ENCODE measurements at regions not wholly inside any gene's neighbourhood (a gene's known extent, or its start where the extent isn't known, plus 50 kb on each side); places are given as distances from the start of the nearest gene placed in this dataset.
A peak's percentile ranks its signal among the peaks of the same experiment; 100 is the strongest.

DNA sequence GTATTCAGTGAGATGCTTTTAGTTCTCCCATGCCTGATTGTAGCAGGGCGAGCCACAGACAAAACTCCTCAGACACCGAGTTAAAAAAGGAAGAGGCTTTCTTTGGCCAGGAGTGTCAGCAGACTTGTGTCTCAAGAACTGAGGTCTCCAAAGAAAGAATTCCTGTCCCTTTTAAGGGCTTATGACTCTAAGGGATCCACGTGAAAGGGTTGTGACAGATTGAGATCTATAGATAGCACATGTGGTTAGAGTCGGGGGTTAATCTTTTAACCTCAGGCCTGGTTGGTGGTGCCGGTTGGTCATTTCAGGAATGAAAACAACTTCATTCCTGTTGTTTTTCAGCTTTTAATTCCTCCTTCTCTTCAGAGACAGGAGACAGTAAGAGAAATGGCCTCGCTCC, 168.8 kb upstream of the GRIK2 start:
- no peak overlapping the region for H3K4me3 ChIP-seq (ENCODE audit: low read depth, low read length)
- no peak for TF ChIP-seq MYC (IDR thresholded peaks at IDR 0.05; ENCODE audit: low read depth, low read length)
- TF ChIP-seq, protein P1, sequence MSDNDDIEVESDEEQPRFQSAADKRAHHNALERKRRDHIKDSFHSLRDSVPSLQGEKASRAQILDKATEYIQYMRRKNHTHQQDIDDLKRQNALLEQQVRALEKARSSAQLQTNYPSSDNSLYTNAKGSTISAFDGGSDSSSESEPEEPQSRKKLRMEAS (IDR thresholded peaks at IDR 0.05; ENCODE audit: low read depth, low read length), result no peak
- TF ChIP-seq, protein P2, sequence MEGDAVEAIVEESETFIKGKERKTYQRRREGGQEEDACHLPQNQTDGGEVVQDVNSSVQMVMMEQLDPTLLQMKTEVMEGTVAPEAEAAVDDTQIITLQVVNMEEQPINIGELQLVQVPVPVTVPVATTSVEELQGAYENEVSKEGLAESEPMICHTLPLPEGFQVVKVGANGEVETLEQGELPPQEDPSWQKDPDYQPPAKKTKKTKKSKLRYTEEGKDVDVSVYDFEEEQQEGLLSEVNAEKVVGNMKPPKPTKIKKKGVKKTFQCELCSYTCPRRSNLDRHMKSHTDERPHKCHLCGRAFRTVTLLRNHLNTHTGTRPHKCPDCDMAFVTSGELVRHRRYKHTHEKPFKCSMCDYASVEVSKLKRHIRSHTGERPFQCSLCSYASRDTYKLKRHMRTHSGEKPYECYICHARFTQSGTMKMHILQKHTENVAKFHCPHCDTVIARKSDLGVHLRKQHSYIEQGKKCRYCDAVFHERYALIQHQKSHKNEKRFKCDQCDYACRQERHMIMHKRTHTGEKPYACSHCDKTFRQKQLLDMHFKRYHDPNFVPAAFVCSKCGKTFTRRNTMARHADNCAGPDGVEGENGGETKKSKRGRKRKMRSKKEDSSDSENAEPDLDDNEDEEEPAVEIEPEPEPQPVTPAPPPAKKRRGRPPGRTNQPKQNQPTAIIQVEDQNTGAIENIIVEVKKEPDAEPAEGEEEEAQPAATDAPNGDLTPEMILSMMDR (IDR thresholded peaks at IDR 0.05; ENCODE audit: low read depth, low read length), result no peak
- no peak for TF ChIP-seq POLR2A (IDR thresholded peaks at IDR 0.05; ENCODE audit: extremely low read depth, insufficient read length)
- DNase-seq (ENCODE audit: low read depth), result no peak

DNA sequence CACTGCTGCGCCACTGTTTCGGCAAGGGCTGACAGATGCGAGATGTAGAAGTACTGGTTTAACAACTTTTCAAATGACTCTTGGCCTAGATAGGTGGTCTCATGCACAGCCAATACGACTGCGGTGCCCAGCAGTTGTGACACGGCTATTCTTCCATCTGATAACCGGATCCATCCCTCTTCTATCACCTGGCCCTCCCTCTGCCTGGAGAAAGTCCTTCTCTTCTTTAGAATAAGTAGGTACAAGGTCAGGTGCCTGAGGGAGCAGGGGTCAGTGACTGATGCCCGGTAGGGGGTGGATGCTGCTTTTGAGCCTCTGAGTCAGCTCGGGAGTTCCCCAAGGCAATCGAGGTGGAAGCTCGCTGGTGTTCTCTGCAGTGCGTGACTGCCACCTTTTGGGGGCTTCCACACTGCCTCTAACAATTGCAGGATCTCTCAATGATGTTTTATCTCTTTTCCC, 166.8 kb upstream of the GRIK2 start:
- peak; percentile 47 for DNase-seq (ENCODE audit: low read depth)
- no peak for TF ChIP-seq POLR2A (IDR thresholded peaks at IDR 0.05; ENCODE audit: extremely low read depth, insufficient read length)
- TF ChIP-seq, protein P1 (IDR thresholded peaks at IDR 0.05; ENCODE audit: low read depth, low read length), result no peak
- TF ChIP-seq MYC (IDR thresholded peaks at IDR 0.05; ENCODE audit: low read depth, low read length), result no peak
- TF ChIP-seq, protein P2 (IDR thresholded peaks at IDR 0.05; ENCODE audit: low read depth, low read length), result peak; percentile 38
- H3K4me3 ChIP-seq (ENCODE audit: low read depth, low read length), result no peak overlapping the region

DNA sequence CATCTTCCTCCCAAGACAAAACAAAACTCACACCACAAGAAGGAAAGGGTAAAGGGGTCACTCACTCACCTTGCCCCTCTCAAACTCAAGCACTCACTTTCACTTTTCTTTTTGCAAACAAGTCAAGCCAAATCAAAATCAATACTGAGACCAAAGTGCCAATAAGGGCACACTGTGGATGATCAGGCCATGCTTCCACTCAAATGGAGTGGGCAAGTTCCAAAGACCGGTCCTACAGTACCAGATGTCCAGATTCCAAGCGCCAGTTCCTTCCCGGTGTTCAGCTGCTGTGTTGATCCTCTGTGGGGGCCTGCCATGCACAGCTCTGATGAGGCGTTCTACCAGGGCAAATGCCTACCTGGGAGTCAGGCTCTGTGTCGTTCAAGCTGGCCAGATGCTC, 162.6 kb upstream of the GRIK2 start:
- TF ChIP-seq, protein P2 (IDR thresholded peaks at IDR 0.05; ENCODE audit: low read depth, low read length), result no peak
- TF ChIP-seq POLR2A (IDR thresholded peaks at IDR 0.05; ENCODE audit: extremely low read depth, insufficient read length) (no peak), MYC (IDR thresholded peaks at IDR 0.05; ENCODE audit: low read depth, low read length) (no peak)
- TF ChIP-seq, protein P1 (IDR thresholded peaks at IDR 0.05; ENCODE audit: low read depth, low read length), result no peak
- DNase-seq (ENCODE audit: low read depth), result no peak

DNA sequence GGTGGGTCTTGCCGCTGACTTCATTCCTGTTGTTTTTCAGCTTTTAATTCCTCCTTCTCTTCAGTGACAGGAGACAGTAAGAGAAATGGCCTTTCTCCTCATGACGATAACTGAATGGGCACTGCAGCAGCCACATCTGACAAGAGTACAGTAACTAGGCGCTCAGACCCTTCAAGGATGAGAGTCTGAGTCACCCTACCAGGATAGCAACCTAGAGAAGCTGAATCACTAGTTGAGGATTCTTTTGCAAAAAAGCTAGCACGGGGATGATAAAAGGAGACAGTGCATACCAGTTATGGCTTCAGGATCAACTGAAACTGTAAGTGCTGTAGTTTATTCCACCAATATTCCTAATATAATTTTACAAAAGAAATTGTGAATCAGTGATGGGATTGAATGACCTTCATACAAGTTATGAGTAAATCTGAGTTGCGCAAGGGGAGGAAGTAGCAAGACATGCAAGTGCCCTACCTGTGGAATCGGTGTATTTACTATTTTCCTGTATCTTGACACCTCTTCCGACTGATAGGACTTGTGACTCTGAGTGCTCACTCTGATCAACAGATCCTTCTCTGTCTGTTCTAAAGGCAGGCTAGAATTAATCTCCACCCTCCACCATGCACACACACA, 161.8 kb upstream of the GRIK2 start:
- TF ChIP-seq MYC (IDR thresholded peaks at IDR 0.05; ENCODE audit: low read depth, low read length) (no peak), POLR2A (IDR thresholded peaks at IDR 0.05; ENCODE audit: extremely low read depth, insufficient read length) (no peak)
- TF ChIP-seq, protein P2 (IDR thresholded peaks at IDR 0.05; ENCODE audit: low read depth, low read length), result no peak
- TF ChIP-seq, protein P1 (IDR thresholded peaks at IDR 0.05; ENCODE audit: low read depth, low read length), result no peak
- peak; percentile 8 for DNase-seq (ENCODE audit: low read depth)
- no peak overlapping the region for H3K4me3 ChIP-seq (ENCODE audit: low read depth, low read length)

More for the DNA sequence above, 162.6 kb upstream of the GRIK2 start:
- no peak overlapping the region for H3K4me3 ChIP-seq (ENCODE audit: low read depth, low read length)

DNA sequence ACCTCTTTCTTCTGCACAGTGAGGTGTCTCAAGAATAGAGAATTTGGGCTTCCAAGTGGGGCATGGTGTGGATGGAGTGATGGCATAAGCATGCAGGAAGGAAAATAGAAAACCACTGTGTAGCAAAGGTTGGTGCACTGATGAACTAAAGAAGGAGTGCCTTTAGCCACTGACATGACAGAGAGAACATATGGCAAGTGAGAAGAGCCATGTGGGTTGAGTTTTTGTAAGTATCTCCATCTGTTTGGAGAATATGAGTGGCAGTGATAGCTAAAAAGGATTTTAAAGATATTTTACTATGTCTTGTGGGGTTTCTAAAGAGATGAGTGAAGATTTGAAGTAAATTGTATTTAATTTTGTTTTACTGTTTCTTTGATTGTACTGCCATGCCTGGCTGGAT, 160.5 kb upstream of the GRIK2 start:
- DNase-seq (ENCODE audit: low read depth), result no peak
- H3K4me3 ChIP-seq (ENCODE audit: low read depth, low read length), result no peak overlapping the region
- TF ChIP-seq POLR2A (IDR thresholded peaks at IDR 0.05; ENCODE audit: extremely low read depth, insufficient read length), result no peak
- TF ChIP-seq MYC (IDR thresholded peaks at IDR 0.05; ENCODE audit: low read depth, low read length), result no peak
- TF ChIP-seq, protein P2 (IDR thresholded peaks at IDR 0.05; ENCODE audit: low read depth, low read length), result no peak
- TF ChIP-seq, protein P1 (IDR thresholded peaks at IDR 0.05; ENCODE audit: low read depth, low read length), result no peak
